B cell (primary cell): ENCODE measurements at regions not wholly inside any gene's neighbourhood (a gene's known extent, or its start where the extent isn't known, plus 50 kb on each side); places are given as distances from the start of the nearest gene placed in this dataset.

Experiments
- ATAC-seq: fragments of 200-7000 bp; cut with Tn5 transposase; one replicate; pipeline ENCODE4 v1.10.0; 2021; ENCODE audit warnings: low read depth, mild to moderate bottlenecking, moderate number of reproducible peaks, moderate library complexity
- CTCF ChIA-PET: fragments of 350-600 bp; sonication (Branson Sonifier 250); formaldehyde crosslinking; loops from one replicate; lab custom pipeline; 2021; ENCODE audit warnings: antibody characterized with exemption, inconsistent platforms; lab: Charles Lee
- POLR2A ChIA-PET: fragments of 350-600 bp; sonication (Branson Sonifier 250); formaldehyde crosslinking; loops from one replicate; lab custom pipeline; 2021; ENCODE audit warnings: antibody characterized with exemption; lab: Charles Lee
- DNase-seq: peaks from one replicate; pipeline ENCODE4 v3.0.0; 2013
- H2AFZ ChIP-seq: 2 replicates; pipeline ENCODE4 v1.6.1; 2012; ENCODE audit warnings: mild to moderate bottlenecking, low read depth, low read length; ENCODE audit not compliant: insufficient read depth, poor library complexity, severe bottlenecking
- H3K27ac ChIP-seq, 2 donors: 1 replicate in 1 of 2; 2 replicates in 1 of 2; pipeline ENCODE4 v1.5.1; 2012 to 2013; ENCODE audit warnings: low read length in 2 of 2, mild to moderate bottlenecking in 2 of 2, moderate library complexity in 1 of 2
- H3K27me3 ChIP-seq, 4 experiments: fragments of 200-600 bp in 1 of 4; sonication (generic) in 1 of 4; replicated peaks in 1 of 4; 1 replicate in 2 of 4; 2 replicates in 2 of 4; pipeline versions ENCODE4 v1.6.1 to v1.7.0; 2013 to 2016; ENCODE audit warnings: low read length in 3 of 4, mild to moderate bottlenecking in 2 of 4, mixed read lengths in 1 of 4, moderate library complexity in 1 of 4; ENCODE audit not compliant: insufficient read depth in 4 of 4, control insufficient read depth in 3 of 4; ENCODE audit errors: control extremely low read depth in 1 of 4
- H3K36me3 ChIP-seq, 2 experiments: replicated peaks in 1 of 2; 1 replicate in 1 of 2; 2 replicates in 1 of 2; pipeline versions ENCODE4 v1.6.1 to v1.7.1; 2013; ENCODE audit warnings: low read length in 1 of 2; ENCODE audit not compliant: insufficient read depth in 2 of 2, control insufficient read depth in 1 of 2; ENCODE audit errors: control extremely low read depth in 1 of 2, extremely low read depth in 1 of 2
- H3K4me1 ChIP-seq, 2 donors: fragments of 200-600 bp in 1 of 2; sonication (generic) in 1 of 2; 1 replicate in 1 of 2; 2 replicates in 1 of 2; pipeline versions ENCODE4 v1.5.1 to v1.6.1; 2013 to 2017; ENCODE audit warnings: low read length in 2 of 2; ENCODE audit not compliant: control insufficient read depth in 2 of 2, insufficient read depth in 2 of 2
- H3K4me2 ChIP-seq: replicated peaks from 2 replicates; pipeline ENCODE3; 2012; ENCODE audit warnings: mild to moderate bottlenecking, low read depth, low read length; ENCODE audit not compliant: poor library complexity, severe bottlenecking
- H3K4me3 ChIP-seq, 5 experiments: fragments of 200-600 bp in 1 of 5; sonication (generic) in 1 of 5; 1 replicate in 3 of 5; 2 replicates in 2 of 5; pipeline versions ENCODE4 v1.5.1 to v1.7.0; 2011 to 2016; ENCODE audit warnings: low read length in 4 of 5, mild to moderate bottlenecking in 4 of 5, low read depth in 2 of 5, control low read depth in 1 of 5, moderate library complexity in 1 of 5; ENCODE audit not compliant: insufficient read depth in 1 of 5; ENCODE audit errors: control extremely low read depth in 1 of 5, extremely low read depth in 1 of 5
- H3K79me2 ChIP-seq: fragments of 200-600 bp; sonication (generic); one replicate; pipeline ENCODE4 v1.6.0; 2016; ENCODE audit warnings: low read length; ENCODE audit not compliant: control insufficient read depth, insufficient read depth
- H3K9ac ChIP-seq: fragments of 200-600 bp; sonication (generic); 2 replicates; pipeline ENCODE4 v1.6.1; 2017; ENCODE audit warnings: mild to moderate bottlenecking, low read length, moderate library complexity
- H3K9me3 ChIP-seq, 3 donors: one replicate each; pipeline versions ENCODE4 v1.6.1 to v1.7.1; 2013; ENCODE audit warnings: low read length in 2 of 3; ENCODE audit not compliant: control insufficient read depth in 2 of 3, insufficient read depth in 1 of 3; ENCODE audit errors: control extremely low read depth in 1 of 3
- H4K20me1 ChIP-seq: 2 replicates; pipeline ENCODE4 v1.6.0; 2012; ENCODE audit warnings: mild to moderate bottlenecking, low read length; ENCODE audit not compliant: insufficient read depth, control insufficient read depth, poor library complexity, severe bottlenecking
- H3K27ac Mint-ChIP-seq: one replicate; pipeline ENCODE4 v1.8.0; 2021; ENCODE audit warnings: mixed read lengths
- H3K27me3 Mint-ChIP-seq: one replicate; pipeline ENCODE4 v1.8.0; 2021; ENCODE audit warnings: mixed read lengths
- H3K4me1 Mint-ChIP-seq: one replicate; pipeline ENCODE4 v1.8.0; 2021; ENCODE audit warnings: mixed read lengths
- H3K4me3 Mint-ChIP-seq: one replicate; pipeline ENCODE4 v1.8.0; 2021; ENCODE audit warnings: mixed read lengths
- H3K9me3 Mint-ChIP-seq: one replicate; pipeline ENCODE4 v1.8.0; 2022; ENCODE audit warnings: mixed read lengths; ENCODE audit not compliant: insufficient read depth
- CTCF ChIP-seq: fragments of 200-600 bp; IDR thresholded peaks from one replicate; pipeline ENCODE4 v1.8.0; 2022; ENCODE audit warnings: antibody characterized with exemption, mild to moderate bottlenecking
- EZH2 ChIP-seq: IDR thresholded peaks from 2 replicates; pipeline ENCODE4 v1.6.1; 2012; ENCODE audit warnings: borderline replicate concordance, low read depth, mild to moderate bottlenecking, moderate library complexity, low read length; ENCODE audit not compliant: insufficient read depth, poor library complexity, severe bottlenecking
- WGBS: methylation state at CpG from one replicate; pipeline ENCODE4 v1.1.5; 2013; ENCODE audit warnings: missing lambda C conversion rate; ENCODE audit not compliant: insufficient coverage; 5-methylcytosine and 5-hydroxymethylcytosine counted together
- intact Hi-C: fragments of 100-400 bp; cut with micrococcal nuclease; formaldehyde crosslinking; loops from one replicate; pipeline ENCODE4 v1.10.0; 2022

- Histone ChIP-seq H4K20me1 (no peaks in the 10 kb centered on the region), H2AFZ (no peak overlapping the region), H3K4me2 (no peak overlapping the region), H3K79me2 (no peaks in the 10 kb centered on the region), H3K27me3 (no peaks in the 10 kb centered on the region), H3K4me3 (no peak overlapping the region), H3K36me3 (no peaks in the 10 kb centered on the region), H3K27ac (no peak overlapping the region), H3K4me1 (peaks cover 48 to 52% of the 10 kb centered on the region in 2 donors), H3K9me3 (peaks cover 0 to 4% (median 2%) of the 10 kb centered on the region in 3 donors), H3K9ac (no peak overlapping the region)
- Mint-ChIP-seq H3K27me3 (peaks cover 4% of the 10 kb centered on the region), H3K27ac (no peak overlapping the region), H3K4me1 (peaks cover 61% of the 10 kb centered on the region), H3K4me3 (peak overlapping the region; percentile 88), H3K9me3 (no peaks in the 10 kb centered on the region)
- TF ChIP-seq CTCF = no peak
- no peak for TF ChIP-seq EZH2
- POLR2A ChIA-PET = no interaction called here
- WGBS = no CpG with 5 or more reads among the region's 3 CpGs
- intact Hi-C loops = loop anchor here (5.0 kb wide), 2 partner anchors 76 to 94 kb away; no protein-coding TSS in a partner anchor
- no peak for ATAC-seq
- DNase-seq = no peak
- CTCF ChIA-PET = no interaction called here
Measured at GRCh38 chr3:72178463-72179106, 393.6 kb upstream of the PROK2 start.
